Neural cell (in vitro differentiated cells): ENCODE measurements at regions not wholly inside any gene's neighbourhood (a gene's known extent, or its start where the extent isn't known, plus 50 kb on each side); places are given as distances from the start of the nearest gene placed in this dataset.

ENCODE experiments used
- H2AFZ ChIP-seq: fragments of 200-600, 300-800 bp; sonication (generic), shearing (Covaris generic); 2 replicates; pipeline ENCODE4 v1.6.0; 2014; ENCODE audit warnings: low read depth, mild to moderate bottlenecking, antibody characterized with exemption, low read length, moderate library complexity
- H3F3A ChIP-seq: fragments of 200-600 bp; shearing (Covaris generic); 2 replicates; pipeline ENCODE4 v1.6.1; 2016; ENCODE audit warnings: mild to moderate bottlenecking, moderate library complexity, mixed read lengths, antibody characterized with exemption, low read length; ENCODE audit not compliant: insufficient read depth, poor library complexity, severe bottlenecking
- H3K27ac ChIP-seq: fragments of 200-600, 300-800 bp; sonication (generic), shearing (Covaris generic); 2 replicates; pipeline ENCODE4 v1.5.1; 2014; ENCODE audit warnings: mild to moderate bottlenecking, low read length, moderate library complexity
- H3K27me3 ChIP-seq: fragments of 300-800, 200-600 bp; sonication (generic), shearing (Covaris generic); 2 replicates; pipeline ENCODE4 v1.6.0; 2014; ENCODE audit warnings: mild to moderate bottlenecking, low read depth, low read length, moderate library complexity; ENCODE audit not compliant: insufficient read depth
- H3K36me3 ChIP-seq: fragments of 300-800, 200-600 bp; sonication (generic), shearing (Covaris generic); 2 replicates; pipeline ENCODE4 v1.5.1; 2014; ENCODE audit warnings: mild to moderate bottlenecking, antibody characterized with exemption, low read length, moderate library complexity; ENCODE audit not compliant: insufficient read depth
- H3K4me2 ChIP-seq: fragments of 300-800, 200-600 bp; sonication (generic), shearing (Covaris generic); 2 replicates; pipeline ENCODE4 v1.6.0; 2014; ENCODE audit warnings: mild to moderate bottlenecking, low read length
- H3K4me3 ChIP-seq: fragments of 300-800, 200-600 bp; sonication (generic), shearing (Covaris generic); 2 replicates; pipeline ENCODE4 v1.5.1; 2014; ENCODE audit warnings: mild to moderate bottlenecking, low read length, moderate library complexity
- H3K79me2 ChIP-seq: fragments of 200-600 bp; shearing (Covaris generic); replicated peaks from 2 replicates; pipeline ENCODE4 v1.6.0; 2014; ENCODE audit warnings: mild to moderate bottlenecking, low read length, moderate library complexity; ENCODE audit not compliant: insufficient read depth
- H3K9ac ChIP-seq: fragments of 300-800, 200-600 bp; sonication (generic), shearing (Covaris generic); 2 replicates; pipeline ENCODE4 v1.6.1; 2016; ENCODE audit warnings: mild to moderate bottlenecking, low read length, mixed read lengths
- H3K9me2 ChIP-seq: fragments of 200-600 bp; shearing (Covaris generic); 2 replicates; pipeline ENCODE4 v1.6.1; 2016; ENCODE audit warnings: mild to moderate bottlenecking, low read length, mixed read lengths; ENCODE audit not compliant: insufficient read depth
- H3K9me3 ChIP-seq: fragments of 200-600, 300-800 bp; sonication (generic), shearing (Covaris generic); 2 replicates; pipeline ENCODE4 v1.6.1; 2016; ENCODE audit warnings: mild to moderate bottlenecking, mixed run types, low read length, moderate library complexity, mixed read lengths
- H4K20me1 ChIP-seq: fragments of 200-600 bp; shearing (Covaris generic); 2 replicates; pipeline ENCODE4 v1.6.1; 2016; ENCODE audit warnings: mild to moderate bottlenecking, mixed run types; ENCODE audit not compliant: insufficient read depth
- CTCF ChIP-seq: fragments of 450-650 bp; IDR thresholded peaks from 2 replicates; pipeline ENCODE4 v1.5.1; 2014; ENCODE audit warnings: antibody characterized with exemption, mild to moderate bottlenecking, moderate library complexity; ENCODE audit not compliant: poor library complexity, severe bottlenecking
- EP300 ChIP-seq: fragments of 450-650 bp; conservative IDR thresholded peaks from 2 replicates; pipeline ENCODE4 v1.6.1; 2014; ENCODE audit warnings: antibody characterized with exemption, mild to moderate bottlenecking, moderate library complexity; ENCODE audit not compliant: poor library complexity, severe bottlenecking
- EZH2 ChIP-seq: fragments of 200-600, 300-800 bp; shearing (Covaris generic), sonication (generic); IDR thresholded peaks from 2 replicates; pipeline ENCODE4 v1.6.1; 2014; ENCODE audit warnings: antibody characterized with exemption, low read length, borderline replicate concordance, mild to moderate bottlenecking; ENCODE audit not compliant: insufficient read depth, poor library complexity, severe bottlenecking
- MXI1 ChIP-seq: fragments of 450-650 bp; conservative IDR thresholded peaks from 2 replicates; pipeline ENCODE4 v1.6.1; 2014; ENCODE audit warnings: antibody characterized with exemption, mild to moderate bottlenecking; ENCODE audit not compliant: poor library complexity, severe bottlenecking
- POLR2AphosphoS5 ChIP-seq: IDR thresholded peaks from 2 replicates; pipeline ENCODE4 v1.6.1; 2012
- RAD21 ChIP-seq: fragments of 450-650 bp; conservative IDR thresholded peaks from 2 replicates; pipeline ENCODE4 v1.6.1; 2014; ENCODE audit warnings: antibody characterized with exemption, mild to moderate bottlenecking, moderate library complexity
- REST ChIP-seq: IDR thresholded peaks from 2 replicates; pipeline ENCODE4 v1.6.1; 2012; ENCODE audit warnings: borderline replicate concordance
- SMC3 ChIP-seq: fragments of 450-650 bp; conservative IDR thresholded peaks from 2 replicates; pipeline ENCODE4 v1.6.1; 2014; ENCODE audit warnings: antibody characterized with exemption, mild to moderate bottlenecking, moderate library complexity; ENCODE audit not compliant: poor library complexity
- TAF1 ChIP-seq: IDR thresholded peaks from 2 replicates; pipeline ENCODE4 v1.6.1; 2012; ENCODE audit warnings: low read depth

- no peak for TF ChIP-seq MXI1
- no peak for TF ChIP-seq EZH2
- TF ChIP-seq SMC3: no peak
- TF ChIP-seq EP300: no peak
- TF ChIP-seq RAD21: no peak
- TF ChIP-seq REST: no peak
- TF ChIP-seq TAF1: no peak
- no peak for TF ChIP-seq POLR2AphosphoS5
- TF ChIP-seq CTCF: no peak
- no peak overlapping the region for H3K27ac ChIP-seq
- H4K20me1 ChIP-seq: no peaks in the 10 kb centered on the region
- H3F3A ChIP-seq: no peaks in the 10 kb centered on the region
- no peaks in the 10 kb centered on the region for H3K79me2 ChIP-seq
- H3K9ac ChIP-seq: no peak overlapping the region
- H2AFZ ChIP-seq: no peak overlapping the region
- H3K27me3 ChIP-seq: no peaks in the 10 kb centered on the region
- no peaks in the 10 kb centered on the region for H3K9me3 ChIP-seq
- no peaks in the 10 kb centered on the region for H3K9me2 ChIP-seq
- H3K4me3 ChIP-seq: no peak overlapping the region
- no peaks in the 10 kb centered on the region for H3K36me3 ChIP-seq
- no peak overlapping the region for H3K4me2 ChIP-seq
These were observed 352.0 kb downstream of the PARP8 start for GRCh38 chr5:51018423-51018822.

GRCh38 chr5:51024263-51024662 is 357.8 kb downstream of the PARP8 start:
- TF ChIP-seq CTCF: no peak
- TF ChIP-seq EP300: no peak
- no peak for TF ChIP-seq TAF1
- TF ChIP-seq REST: no peak
- no peak for TF ChIP-seq EZH2
- TF ChIP-seq MXI1: no peak
- TF ChIP-seq POLR2AphosphoS5: no peak
- Histone ChIP-seq H3K4me3 (no peak overlapping the region), H3K9me2 (no peaks in the 10 kb centered on the region), H3K9ac (no peak overlapping the region), H3F3A (no peaks in the 10 kb centered on the region), H3K9me3 (no peaks in the 10 kb centered on the region), H3K27ac (no peak overlapping the region), H3K79me2 (no peaks in the 10 kb centered on the region), H3K4me2 (no peak overlapping the region), H3K36me3 (no peaks in the 10 kb centered on the region), H2AFZ (no peak overlapping the region), H4K20me1 (no peaks in the 10 kb centered on the region), H3K27me3 (no peaks in the 10 kb centered on the region)
